ENCODE measurements at regions not wholly inside any gene's neighbourhood (a gene's known extent, or its start where the extent isn't known, plus 50 kb on each side); places are given as distances from the start of the nearest gene placed in this dataset.

DNA sequence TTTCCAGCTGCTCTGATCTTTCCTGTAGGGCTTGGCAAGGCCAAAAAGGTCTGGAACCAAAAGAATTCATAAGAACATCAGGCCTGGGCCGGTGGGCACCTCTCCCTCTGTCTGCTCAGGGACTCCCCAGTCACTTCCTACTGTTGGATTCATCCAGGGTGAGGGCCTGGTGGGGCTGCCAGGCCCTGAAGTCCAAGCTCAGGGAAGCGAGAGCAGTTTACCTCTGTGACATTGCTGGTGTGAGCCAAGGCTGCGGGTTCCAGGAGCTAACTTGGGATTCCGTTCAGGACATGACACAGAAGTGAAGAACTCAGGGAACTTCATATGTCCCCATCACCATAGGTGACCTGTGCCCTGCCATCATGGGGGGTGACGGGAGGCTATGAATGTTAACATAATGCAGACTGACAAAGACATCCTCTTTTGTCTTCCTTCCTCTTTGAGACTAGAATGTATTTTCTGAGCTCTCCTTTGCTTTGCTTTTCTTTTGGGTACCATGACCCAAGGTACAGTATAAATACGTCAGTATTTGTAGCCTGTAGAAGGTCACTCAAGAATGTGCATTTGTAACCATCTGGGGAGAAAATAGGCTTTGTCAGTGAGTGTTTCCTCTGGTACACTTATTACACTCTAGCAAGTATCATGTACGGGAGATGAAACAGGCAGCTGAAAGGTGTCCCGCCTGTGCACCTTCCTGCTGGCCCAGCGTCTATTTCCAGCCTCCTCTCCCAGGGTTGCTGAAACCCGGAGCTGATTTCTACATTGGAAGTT, 130.5 kb upstream of the SLC1A4 start:
- in situ Hi-C loops (cut with HindIII; ENCODE audit: low pct_unique_long_range_greater_than_20kb, low sequenced_read_pairs) = no loop called here
- DNase-seq (ENCODE audit: low read depth) = no peak

DNA sequence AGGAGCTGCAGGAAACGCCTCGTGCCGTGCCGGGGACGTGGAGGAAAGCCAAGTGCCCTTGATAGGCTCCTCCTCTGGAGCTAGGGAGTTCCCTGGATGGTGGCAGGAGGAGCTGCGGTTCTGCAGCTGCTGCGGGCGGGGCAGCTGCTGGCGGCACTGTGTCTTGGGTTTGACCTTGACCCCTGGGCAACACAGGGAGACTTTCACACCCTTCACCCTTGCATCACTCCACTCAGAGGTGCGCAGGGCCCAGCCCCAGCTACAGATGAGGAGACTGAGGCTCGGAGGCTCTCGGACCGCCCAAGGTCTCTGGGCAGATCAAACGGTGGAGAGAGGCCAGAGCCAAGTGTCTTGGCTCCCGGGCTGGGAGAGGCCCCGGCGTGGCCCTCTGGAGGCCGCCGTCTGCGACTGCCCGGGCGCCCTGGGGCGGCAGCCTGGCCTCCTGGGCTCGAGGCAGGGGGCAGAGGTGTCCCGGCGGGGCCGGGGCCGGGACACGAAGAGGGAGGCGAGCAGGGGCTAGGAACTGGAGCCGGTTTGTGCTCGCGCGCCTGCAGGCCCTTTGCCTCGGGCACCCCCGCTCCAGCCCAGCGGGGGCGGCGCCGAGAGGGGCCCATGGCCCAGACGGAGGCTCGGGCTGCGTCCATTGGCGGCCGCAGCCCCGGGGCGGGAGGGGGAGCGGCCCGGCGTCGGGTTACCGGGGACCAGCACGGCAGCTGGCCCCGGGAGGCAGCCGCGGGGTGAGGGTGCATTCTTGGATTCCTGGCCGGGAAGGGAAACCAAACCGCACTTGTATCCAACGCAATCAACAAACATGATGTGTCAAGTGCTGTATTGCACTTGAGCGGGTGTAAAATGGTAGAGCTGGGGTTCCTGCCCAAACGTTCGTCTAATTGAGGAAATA, 129.6 kb upstream of the SLC1A4 start:
- in situ Hi-C loops (cut with HindIII; ENCODE audit: low pct_unique_long_range_greater_than_20kb, low sequenced_read_pairs) = no loop called here
- DNase-seq (ENCODE audit: low read depth) = peak; percentile 81

DNA sequence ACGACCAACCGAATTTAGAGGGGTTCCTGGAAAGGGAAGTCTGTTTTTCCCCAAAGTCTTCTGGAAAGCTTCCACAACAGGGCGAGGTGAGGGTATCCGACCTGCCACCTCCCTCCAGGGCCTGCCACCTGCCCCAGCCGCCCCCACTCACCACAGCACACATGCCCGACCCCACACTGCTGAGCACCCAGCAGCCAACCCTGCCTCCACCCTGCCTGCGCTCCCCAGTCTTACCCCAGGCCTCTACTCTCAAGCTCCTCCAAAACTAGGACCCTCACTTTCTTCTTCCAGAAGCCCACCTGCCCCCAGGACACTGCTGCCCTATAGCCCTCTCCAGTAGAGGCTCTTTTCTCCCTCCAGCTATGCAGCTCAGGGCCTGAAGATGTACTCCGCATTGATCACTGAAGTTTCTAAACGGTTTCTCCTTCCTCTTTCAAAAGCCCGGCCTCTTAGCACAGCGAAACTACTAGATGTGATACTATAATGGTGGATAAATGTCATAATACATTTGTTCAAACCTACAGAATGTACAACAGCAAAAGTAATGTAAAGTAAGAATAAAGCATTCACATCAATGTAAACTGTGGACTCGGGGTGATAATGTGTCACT, 128.8 kb upstream of the SLC1A4 start:
- in situ Hi-C loops (cut with HindIII; ENCODE audit: low pct_unique_long_range_greater_than_20kb, low sequenced_read_pairs) = no loop called here
- DNase-seq (ENCODE audit: low read depth) = no peak

DNA sequence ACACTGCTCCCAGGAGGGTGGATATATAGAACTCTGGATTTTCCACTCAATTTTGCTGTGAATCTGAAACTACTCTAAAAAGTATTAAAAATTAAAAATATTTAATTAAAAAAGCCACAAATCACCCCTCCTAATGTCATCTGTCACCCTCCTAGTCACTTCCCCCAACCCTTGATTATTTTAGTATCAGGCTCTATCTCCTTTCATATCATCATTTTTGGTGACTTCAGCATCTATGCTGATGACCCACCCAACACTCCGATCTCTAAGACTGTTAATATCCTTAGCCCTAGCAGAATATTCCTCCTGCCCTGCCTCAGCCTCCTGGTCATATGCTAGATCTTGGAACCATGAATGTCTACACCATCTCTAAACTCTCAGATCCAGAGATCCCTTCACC, 128.3 kb upstream of the SLC1A4 start:
- DNase-seq (ENCODE audit: low read depth) = no peak

DNA sequence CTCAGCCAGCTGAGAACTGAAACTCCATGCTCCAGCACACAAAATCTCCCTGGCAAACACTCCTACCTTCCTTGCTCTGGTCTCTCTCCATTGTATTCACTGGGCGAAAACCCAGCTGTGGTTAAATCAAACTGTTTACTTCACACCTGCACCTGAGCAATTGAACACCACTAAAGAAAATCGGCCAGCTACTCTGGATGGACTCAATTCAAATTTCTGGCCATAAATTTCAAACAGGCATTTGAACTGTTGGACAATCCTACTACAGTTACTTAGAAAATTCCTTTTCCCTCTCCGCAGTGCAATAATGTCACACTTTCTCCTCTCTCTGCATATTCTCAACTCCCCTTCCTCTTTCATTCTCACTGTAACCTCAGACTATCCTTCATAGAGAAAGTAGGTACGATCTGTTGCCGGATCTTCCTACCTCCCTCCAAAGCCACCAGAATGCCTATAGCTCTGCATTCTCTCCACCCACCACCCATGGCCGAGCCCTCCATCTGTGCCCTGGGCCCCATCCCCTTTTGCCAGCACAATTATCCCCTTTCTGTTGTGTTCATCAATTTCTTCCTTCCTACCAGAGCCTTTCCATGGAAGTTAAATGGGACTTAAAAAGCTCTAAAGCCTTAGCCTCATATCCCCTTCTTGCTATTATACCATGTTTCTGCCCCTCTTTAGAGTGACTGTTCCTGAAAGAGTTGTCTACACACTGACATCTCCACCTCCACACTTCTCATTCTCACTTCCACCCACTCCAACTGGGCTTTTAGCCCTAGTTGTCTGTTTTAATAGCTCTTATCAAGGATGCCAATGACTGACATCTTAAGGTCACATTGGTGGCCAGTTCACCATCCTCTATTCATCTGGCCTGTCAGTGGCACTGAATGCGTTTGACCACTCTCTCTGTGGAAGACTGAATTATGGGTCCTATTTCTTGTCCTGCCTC, 127.5 kb upstream of the SLC1A4 start:
- in situ Hi-C loops (cut with HindIII; ENCODE audit: low pct_unique_long_range_greater_than_20kb, low sequenced_read_pairs) = no loop called here
- no peak for DNase-seq (ENCODE audit: low read depth)

More for the DNA sequence above, 128.3 kb upstream of the SLC1A4 start:
- in situ Hi-C loops (cut with HindIII; ENCODE audit: low pct_unique_long_range_greater_than_20kb, low sequenced_read_pairs) = no loop called here

DNA sequence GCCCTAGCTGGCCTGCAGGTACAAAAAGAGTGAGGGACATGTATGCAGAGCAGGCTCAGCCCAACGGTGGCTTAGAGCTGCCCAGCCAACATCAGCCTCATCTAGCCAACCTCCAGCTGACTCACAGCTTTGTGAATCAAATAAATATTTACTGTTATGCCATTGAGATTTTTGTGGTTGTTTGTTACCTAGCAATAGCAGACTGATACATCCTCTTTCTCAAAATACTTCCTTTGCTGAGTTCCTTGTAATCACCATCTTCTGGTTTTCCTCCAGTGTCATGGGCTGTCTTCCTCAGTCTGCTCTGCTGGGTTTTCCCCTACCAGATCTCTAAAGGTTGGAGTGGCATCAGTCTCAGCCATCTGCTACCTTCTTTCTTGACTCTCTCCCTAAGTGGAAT, 126.6 kb upstream of the SLC1A4 start:
- in situ Hi-C loops (cut with HindIII; ENCODE audit: low pct_unique_long_range_greater_than_20kb, low sequenced_read_pairs) = no loop called here
- DNase-seq (ENCODE audit: low read depth) = no peak

DNA sequence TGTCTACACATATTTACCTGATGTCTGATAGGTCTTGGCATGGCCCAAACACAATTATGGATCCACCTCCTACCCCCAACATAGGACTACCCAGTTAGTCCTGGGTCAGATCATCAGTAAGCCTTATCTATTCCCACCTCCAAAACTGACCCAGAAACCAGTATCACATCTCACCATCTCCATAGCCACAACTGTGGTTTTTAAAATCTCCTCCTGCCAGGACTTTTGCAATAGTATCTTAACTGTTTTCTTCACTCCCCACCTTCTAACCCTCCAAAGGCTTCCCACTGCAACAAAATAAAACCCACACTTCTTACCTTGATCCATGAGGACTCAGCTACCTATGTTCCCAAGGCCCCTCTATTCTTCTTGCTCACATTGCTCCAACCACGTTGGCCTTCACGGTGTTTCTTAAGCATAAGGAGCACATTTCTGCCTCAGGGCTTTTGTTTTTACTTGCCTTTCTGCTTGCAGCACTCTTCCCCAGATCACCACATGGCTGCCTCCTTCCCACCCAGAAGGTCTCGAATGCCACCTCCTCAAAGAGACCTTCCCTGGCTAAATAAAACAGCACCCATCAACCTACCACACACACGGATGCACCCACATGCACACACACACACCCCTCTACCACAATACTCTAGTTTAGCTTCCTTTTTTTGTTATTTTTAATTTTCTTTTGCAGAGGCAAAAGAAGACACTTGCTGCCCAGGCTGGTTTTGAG, 125.9 kb upstream of the SLC1A4 start:
- no peak for DNase-seq (ENCODE audit: low read depth)
- in situ Hi-C loops (cut with HindIII; ENCODE audit: low pct_unique_long_range_greater_than_20kb, low sequenced_read_pairs) = no loop called here

DNA sequence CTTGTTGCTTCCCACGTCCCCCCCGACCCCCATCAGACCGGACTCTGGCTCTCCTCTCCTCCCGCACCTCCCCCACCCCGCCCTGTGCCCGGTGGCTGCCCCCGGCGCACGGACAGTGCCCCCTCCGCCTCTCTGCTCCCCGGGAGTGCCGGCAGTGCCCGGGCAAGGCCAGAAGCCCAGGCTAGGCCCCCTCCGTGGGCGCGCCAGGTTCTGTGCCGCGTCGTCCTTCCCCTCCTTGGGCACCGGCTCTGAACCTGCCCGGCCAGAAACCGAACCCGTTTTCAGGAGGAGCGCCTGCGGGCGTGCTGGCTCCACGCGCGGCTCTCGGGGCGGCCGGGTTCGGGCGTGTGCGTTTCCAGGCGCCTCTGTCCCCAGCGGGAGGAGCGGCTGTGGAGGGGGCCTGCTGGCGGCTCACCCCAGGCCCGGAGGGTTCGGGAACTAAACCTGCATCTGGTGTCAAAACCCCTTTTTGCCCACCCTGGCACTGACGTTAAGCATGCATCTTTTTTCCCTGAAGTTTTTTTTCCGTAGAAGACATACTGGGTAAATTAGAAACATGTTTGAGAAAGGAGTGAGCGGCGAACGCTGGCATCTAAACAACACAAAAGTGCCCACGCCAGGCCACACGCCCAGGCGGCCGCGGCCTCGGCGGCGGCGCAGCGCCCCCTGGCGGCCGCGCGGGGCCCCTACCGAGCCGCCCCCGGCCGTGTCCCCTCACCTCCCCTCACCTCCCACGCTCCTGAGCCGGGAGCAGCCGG, 123.9 kb upstream of the SLC1A4 start:
- in situ Hi-C loops (cut with HindIII; ENCODE audit: low pct_unique_long_range_greater_than_20kb, low sequenced_read_pairs) = no loop called here
- DNase-seq (ENCODE audit: low read depth) = peak; percentile 62

DNA sequence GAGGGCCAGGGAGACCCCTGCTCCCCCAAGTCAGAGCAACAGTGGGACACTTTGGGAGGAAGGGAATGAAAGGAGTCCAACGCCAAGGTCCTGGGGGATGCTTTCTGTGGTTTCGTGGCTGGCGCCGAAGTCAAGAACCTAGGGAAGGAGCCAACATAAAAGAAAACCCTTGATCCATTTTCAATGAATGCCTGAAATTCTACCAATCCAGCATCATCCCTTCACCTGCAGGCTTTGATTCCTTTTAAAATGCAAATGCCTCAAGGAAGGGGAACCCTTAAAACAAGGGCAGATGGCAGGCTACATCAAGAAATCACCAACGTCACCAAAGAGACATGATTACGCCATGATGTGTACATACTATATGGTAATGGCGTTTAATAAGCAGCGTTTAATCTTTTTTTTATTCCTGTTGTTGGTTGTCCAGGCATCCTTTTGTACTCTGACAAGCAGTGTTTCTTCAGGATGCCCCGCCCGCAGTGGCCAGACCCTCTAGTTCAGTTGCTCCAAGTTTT, 123.3 kb upstream of the SLC1A4 start:
- DNase-seq (ENCODE audit: low read depth) = no peak
- in situ Hi-C loops (cut with HindIII; ENCODE audit: low pct_unique_long_range_greater_than_20kb, low sequenced_read_pairs) = no loop called here

DNA sequence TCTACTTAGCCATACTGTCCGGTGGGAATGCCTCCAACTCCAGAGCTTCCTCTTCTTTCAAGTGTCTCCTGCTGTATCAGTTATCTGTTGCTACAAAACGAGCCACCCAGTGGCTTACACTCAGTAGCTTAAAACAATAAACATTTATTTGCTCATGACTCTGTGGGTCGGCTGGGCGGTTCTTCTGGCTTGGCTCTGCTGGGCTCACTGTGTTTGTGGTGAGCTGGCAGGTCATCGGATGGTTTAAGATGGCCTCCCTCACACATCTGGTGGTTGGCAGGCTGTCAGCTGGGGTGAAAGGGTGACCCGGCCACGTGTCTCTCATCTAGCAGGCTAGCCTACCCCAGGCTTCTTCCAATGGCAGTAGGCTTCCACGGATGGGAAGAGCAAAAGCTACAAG, 122.4 kb upstream of the SLC1A4 start:
- peak; percentile 93 for DNase-seq (ENCODE audit: low read depth)
- in situ Hi-C loops (cut with HindIII; ENCODE audit: low pct_unique_long_range_greater_than_20kb, low sequenced_read_pairs) = no loop called here

DNA sequence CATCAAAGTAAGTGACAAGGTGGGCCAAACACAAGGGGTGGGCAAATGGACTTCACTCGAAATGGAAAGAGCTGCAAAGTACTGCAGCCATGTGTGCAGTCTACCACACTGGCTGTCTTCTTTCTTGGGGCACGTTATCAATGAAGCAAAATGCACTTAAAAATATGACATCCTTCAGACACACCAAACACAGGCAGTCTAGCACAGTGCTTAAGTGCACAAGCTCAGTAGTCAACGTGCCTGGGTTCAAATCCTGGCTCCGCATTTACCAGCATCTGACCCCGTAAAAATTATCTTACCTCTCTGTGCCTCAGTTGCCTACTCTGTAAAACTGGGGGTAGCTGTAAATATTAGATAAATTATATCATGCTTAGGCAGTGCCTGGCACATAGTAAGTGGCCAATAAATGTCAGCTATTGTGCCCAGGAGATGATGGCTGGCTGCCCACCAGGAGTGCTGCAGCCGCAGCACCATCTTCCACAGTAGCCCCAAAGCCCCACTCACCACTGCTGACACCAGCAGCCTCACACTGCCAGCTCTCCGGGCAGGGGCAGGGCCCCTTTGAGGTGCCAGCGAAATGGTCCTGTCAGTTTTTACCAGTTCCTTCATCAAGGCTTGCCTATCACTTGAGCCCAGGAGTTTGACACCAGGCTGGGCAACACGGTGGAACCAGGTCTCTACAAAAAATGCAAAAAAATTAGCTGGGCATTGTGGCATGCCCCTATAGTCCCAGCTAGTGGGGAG, 121.8 kb upstream of the SLC1A4 start:
- in situ Hi-C loops (cut with HindIII; ENCODE audit: low pct_unique_long_range_greater_than_20kb, low sequenced_read_pairs) = no loop called here

DNA sequence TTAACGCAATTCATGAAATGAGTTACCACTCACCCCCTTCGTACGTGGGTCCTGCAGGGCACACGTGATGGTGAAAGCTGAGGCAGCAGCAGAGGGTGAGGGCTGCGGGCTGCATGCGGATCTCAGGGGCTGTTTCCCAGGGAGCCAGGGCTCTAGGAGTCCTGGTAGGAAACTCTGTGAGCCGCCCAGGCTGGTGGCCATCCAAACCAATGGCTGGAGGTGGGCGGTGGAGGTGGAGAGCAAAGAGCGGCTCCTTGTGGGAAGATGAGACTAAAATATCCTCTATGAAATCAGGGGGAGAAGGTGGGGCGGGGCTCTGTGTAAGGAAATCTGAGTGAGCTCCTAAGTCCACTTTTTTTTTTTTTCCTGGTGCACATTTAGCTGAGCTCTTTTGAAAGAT, 120.1 kb upstream of the SLC1A4 start:
- in situ Hi-C loops (cut with HindIII; ENCODE audit: low pct_unique_long_range_greater_than_20kb, low sequenced_read_pairs) = no loop called here
- no peak for DNase-seq (ENCODE audit: low read depth)

More for the DNA sequence above, 121.8 kb upstream of the SLC1A4 start:
- DNase-seq (ENCODE audit: low read depth) = no peak

DNA sequence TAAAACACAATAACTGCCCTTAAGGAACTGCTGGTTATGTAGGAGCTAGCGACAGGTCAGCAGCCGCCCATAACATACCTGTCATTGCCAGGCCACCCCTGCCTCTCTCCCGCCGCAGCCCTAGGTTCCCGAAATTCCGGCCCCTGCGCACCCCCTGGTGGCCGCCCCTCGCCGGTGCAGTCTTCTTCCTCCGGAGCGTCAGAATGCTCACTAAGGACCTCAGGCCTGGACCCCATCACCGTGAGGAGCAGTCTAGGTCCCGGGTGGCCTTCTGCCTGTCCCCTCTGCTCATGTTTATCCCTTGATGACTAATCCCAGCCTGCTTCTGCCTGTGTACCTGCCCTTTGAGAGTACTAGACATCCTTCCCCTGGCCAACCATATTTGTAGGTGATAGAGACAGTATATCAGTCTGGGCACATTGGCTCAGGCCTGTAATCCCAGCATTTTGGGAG, 115.7 kb upstream of the SLC1A4 start:
- DNase-seq (ENCODE audit: low read depth) = peak; percentile 63
- in situ Hi-C loops (cut with HindIII; ENCODE audit: low pct_unique_long_range_greater_than_20kb, low sequenced_read_pairs) = no loop called here

DNA sequence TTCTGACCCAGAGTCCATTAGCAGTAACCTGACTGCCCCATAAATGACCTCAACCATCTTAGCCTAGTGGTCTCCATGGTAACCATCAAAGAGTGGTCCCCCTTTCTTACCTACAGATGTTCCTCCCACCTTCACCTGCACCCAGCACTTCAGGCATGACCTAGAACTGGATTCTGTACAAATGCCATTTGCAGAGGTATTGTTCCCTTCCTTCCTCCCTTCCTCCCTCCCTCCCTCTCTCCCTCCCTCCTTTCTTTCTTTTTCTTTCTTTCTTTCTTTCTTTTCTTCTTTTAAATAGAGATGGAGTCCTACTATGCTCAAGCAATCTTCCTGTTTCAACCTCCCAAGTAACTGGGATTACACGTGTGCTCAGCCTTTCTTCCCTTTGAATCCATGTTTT, 114.6 kb upstream of the SLC1A4 start:
- in situ Hi-C loops (cut with HindIII; ENCODE audit: low pct_unique_long_range_greater_than_20kb, low sequenced_read_pairs) = no loop called here
- no peak for DNase-seq (ENCODE audit: low read depth)

DNA sequence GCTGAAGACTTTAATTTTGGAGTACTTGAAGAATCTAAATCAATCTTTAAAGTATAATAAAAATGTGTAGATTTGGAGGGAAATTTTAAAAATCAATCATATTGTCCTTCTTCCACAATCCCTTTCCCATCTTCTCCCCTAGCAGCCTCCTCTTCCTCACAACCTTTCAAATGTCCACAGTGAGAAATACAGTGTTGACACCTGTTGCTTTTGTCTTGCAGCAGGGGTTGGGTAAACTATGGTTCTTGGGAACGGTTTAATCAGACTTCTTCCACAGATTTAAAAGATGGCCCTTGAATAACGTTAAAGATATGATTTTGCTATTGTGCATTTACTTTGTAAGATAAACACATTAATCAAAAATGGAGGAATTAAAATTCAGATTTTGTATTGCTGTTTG, 113.8 kb upstream of the SLC1A4 start:
- in situ Hi-C loops (cut with HindIII; ENCODE audit: low pct_unique_long_range_greater_than_20kb, low sequenced_read_pairs) = no loop called here
- no peak for DNase-seq (ENCODE audit: low read depth)

DNA sequence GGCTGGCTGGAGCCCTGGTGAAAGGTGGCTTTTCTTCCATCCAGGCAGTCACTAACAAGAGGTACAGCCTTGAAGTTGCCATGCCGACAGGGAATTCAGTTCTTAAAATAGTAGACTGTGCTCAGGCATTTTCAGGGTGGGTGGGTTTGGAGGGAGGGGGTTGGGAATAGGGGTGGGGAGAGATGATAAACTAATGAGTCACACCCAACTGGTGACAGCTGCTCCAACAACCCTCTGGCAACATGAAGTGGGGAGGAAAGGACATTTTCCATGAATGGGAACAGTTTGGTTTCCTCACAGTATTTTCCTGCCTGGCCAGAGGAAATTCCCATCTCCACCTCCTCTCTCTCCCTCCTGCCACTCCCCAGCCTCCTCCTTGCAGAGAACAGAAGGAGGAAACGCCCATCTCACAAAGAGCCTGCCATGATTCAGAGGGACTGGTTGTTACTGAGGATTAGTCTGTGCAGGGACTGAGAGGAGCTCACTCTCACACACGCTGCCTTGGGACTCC, 113.0 kb upstream of the SLC1A4 start:
- peak; percentile 76 for DNase-seq (ENCODE audit: low read depth)

More for the DNA sequence above, 113.0 kb upstream of the SLC1A4 start:
- in situ Hi-C loops (cut with HindIII; ENCODE audit: low pct_unique_long_range_greater_than_20kb, low sequenced_read_pairs) = no loop called here
